ENCODE measurements at regions not wholly inside any gene's neighbourhood (a gene's known extent, or its start where the extent isn't known, plus 50 kb on each side); places are given as distances from the start of the nearest gene placed in this dataset.

- Histone ChIP-seq H3K27ac (ENCODE audit: low read depth, low read length) (no peak overlapping the region), H3K4me2 (ENCODE audit: insufficient read depth, low read length) (no peak overlapping the region), H3K4me1 (ENCODE audit: insufficient read depth, low read length) (no peaks in the 10 kb centered on the region), H3K79me2 (ENCODE audit: insufficient read depth, low read length) (no peaks in the 10 kb centered on the region), H3K27me3 (ENCODE audit: insufficient read depth, low read length) (no peaks in the 10 kb centered on the region), H3K36me3 (ENCODE audit: insufficient read depth, low read length) (no peaks in the 10 kb centered on the region), H4K20me1 (ENCODE audit: insufficient read depth, low read length) (no peaks in the 10 kb centered on the region), H3K4me3 (ENCODE audit: insufficient read depth, low read length) (no peak overlapping the region), H3K9me3 (ENCODE audit: low read depth, low read length) (no peaks in the 10 kb centered on the region), H2AFZ (ENCODE audit: low read length) (no peak overlapping the region)
- DNase-seq (ENCODE audit: insufficient read length, low spot score, missing footprints) = no peak
- no peak for TF ChIP-seq CTCF (IDR thresholded peaks at IDR 0.05; ENCODE audit: extremely low read depth, low read depth, low read length)
These were observed 478.0 kb downstream of the BRINP1 start for GRCh38 chr9:118891213-118891612.

- Histone ChIP-seq H3K79me2 (ENCODE audit: insufficient read depth, low read length) (no peaks in the 10 kb centered on the region), H3K36me3 (ENCODE audit: insufficient read depth, low read length) (no peaks in the 10 kb centered on the region), H3K27me3 (ENCODE audit: insufficient read depth, low read length) (no peaks in the 10 kb centered on the region), H4K20me1 (ENCODE audit: insufficient read depth, low read length) (no peaks in the 10 kb centered on the region), H3K27ac (ENCODE audit: low read depth, low read length) (no peak overlapping the region), H3K9me3 (ENCODE audit: low read depth, low read length) (no peaks in the 10 kb centered on the region), H2AFZ (ENCODE audit: low read length) (peak overlapping the region; percentile 57), H3K4me2 (ENCODE audit: insufficient read depth, low read length) (peak overlapping the region; percentile 28), H3K4me1 (ENCODE audit: insufficient read depth, low read length) (no peaks in the 10 kb centered on the region), H3K4me3 (ENCODE audit: insufficient read depth, low read length) (peak overlapping the region; percentile 25)
- DNase-seq (ENCODE audit: insufficient read length, low spot score, missing footprints) = no peak
- no peak for TF ChIP-seq CTCF (IDR thresholded peaks at IDR 0.05; ENCODE audit: extremely low read depth, low read depth, low read length)
These were observed 472.8 kb downstream of the BRINP1 start for GRCh38 chr9:118896324-118897000.

GRCh38 chr9:118918180-118918579 is 451.1 kb downstream of the BRINP1 start:
- Histone ChIP-seq H3K27ac (ENCODE audit: low read depth, low read length) (no peak overlapping the region), H3K9me3 (ENCODE audit: low read depth, low read length) (no peaks in the 10 kb centered on the region), H2AFZ (ENCODE audit: low read length) (no peak overlapping the region), H4K20me1 (ENCODE audit: insufficient read depth, low read length) (no peaks in the 10 kb centered on the region), H3K4me2 (ENCODE audit: insufficient read depth, low read length) (no peak overlapping the region), H3K4me3 (ENCODE audit: insufficient read depth, low read length) (no peak overlapping the region), H3K79me2 (ENCODE audit: insufficient read depth, low read length) (no peaks in the 10 kb centered on the region), H3K36me3 (ENCODE audit: insufficient read depth, low read length) (no peaks in the 10 kb centered on the region), H3K27me3 (ENCODE audit: insufficient read depth, low read length) (no peaks in the 10 kb centered on the region), H3K4me1 (ENCODE audit: insufficient read depth, low read length) (no peaks in the 10 kb centered on the region)
- TF ChIP-seq CTCF (IDR thresholded peaks at IDR 0.05; ENCODE audit: extremely low read depth, low read depth, low read length) = no peak
- no peak for DNase-seq (ENCODE audit: insufficient read length, low spot score, missing footprints)

- Histone ChIP-seq H3K9me3 (ENCODE audit: low read depth, low read length) (no peaks in the 10 kb centered on the region), H3K4me1 (ENCODE audit: insufficient read depth, low read length) (no peaks in the 10 kb centered on the region), H3K36me3 (ENCODE audit: insufficient read depth, low read length) (no peaks in the 10 kb centered on the region), H3K79me2 (ENCODE audit: insufficient read depth, low read length) (no peaks in the 10 kb centered on the region), H3K27me3 (ENCODE audit: insufficient read depth, low read length) (no peaks in the 10 kb centered on the region), H4K20me1 (ENCODE audit: insufficient read depth, low read length) (no peaks in the 10 kb centered on the region), H3K27ac (ENCODE audit: low read depth, low read length) (peak overlapping the region; percentile 19), H3K4me3 (ENCODE audit: insufficient read depth, low read length) (no peak overlapping the region), H3K4me2 (ENCODE audit: insufficient read depth, low read length) (no peak overlapping the region), H2AFZ (ENCODE audit: low read length) (no peak overlapping the region)
- TF ChIP-seq CTCF (IDR thresholded peaks at IDR 0.05; ENCODE audit: extremely low read depth, low read depth, low read length) = no peak
- DNase-seq (ENCODE audit: insufficient read length, low spot score, missing footprints) = no peak
These were observed 440.5 kb downstream of the BRINP1 start for GRCh38 chr9:118928722-118929121.
